ENCODE measurements at regions not wholly inside any gene's neighbourhood (a gene's known extent, or its start where the extent isn't known, plus 50 kb on each side); places are given as distances from the start of the nearest gene placed in this dataset.
"Not testable (repeated sequence)": the region's sequence is repeated elsewhere in the genome, so short reads cannot be mapped to it uniquely, and the experiment has no call there.

DNA sequence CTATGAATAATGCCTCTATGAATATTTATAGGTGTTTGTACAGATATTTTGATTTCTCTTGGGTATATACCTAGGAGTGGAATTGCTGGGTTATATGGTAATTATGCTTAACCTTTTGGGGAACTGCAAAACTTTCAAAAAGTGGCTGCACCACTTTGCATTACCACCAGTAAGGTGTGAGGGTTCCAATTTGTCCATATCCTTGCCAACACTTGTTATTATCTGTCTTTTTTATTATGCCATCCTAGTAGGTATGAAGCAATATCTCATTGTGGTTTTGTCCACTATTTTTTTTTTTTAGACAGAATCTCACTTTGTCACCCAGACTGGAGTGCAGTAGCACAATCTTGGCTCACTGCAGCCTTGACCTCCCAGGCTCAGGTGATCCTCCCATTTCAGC, 112.2 kb upstream of the FBXO11 start:
- Mint-ChIP-seq H3K36me3 (ENCODE audit: low read depth) (no peaks in the 10 kb centered on the region), H3K4me3 (no peak overlapping the region)
- no peak for DNase-seq

DNA sequence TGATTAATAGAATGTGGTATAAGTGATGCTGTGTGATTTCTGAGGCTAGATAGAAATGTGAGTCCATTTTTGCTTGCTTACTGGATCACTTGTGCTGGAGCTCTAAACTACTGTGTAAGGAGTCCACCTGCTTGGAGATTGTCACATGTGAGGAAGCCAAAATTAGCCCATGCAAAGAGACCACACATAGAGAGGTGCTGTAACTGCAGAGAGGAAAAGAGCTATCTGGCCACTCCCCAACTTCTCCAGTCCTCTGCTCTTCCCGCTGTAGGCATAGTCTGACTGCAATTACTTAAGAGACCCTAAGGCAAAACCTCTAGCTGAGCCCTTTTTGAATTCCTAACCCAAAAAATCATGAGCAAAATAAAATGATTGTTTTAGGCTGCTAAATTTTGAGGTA, 120.6 kb upstream of the FBXO11 start:
- H3K36me3 Mint-ChIP-seq (ENCODE audit: low read depth), result no peaks in the 10 kb centered on the region
- H3K4me1 Mint-ChIP-seq, result no peaks in the 10 kb centered on the region
- no peak overlapping the region for H3K27ac Mint-ChIP-seq
- no peak overlapping the region for H3K4me3 Mint-ChIP-seq
- peaks cover 6% of the 10 kb centered on the region for H3K27me3 Mint-ChIP-seq
- DNase-seq, result no peak
- no peaks in the 10 kb centered on the region for H3K9me3 Mint-ChIP-seq
- no peak for ATAC-seq

More for the DNA sequence above, 112.2 kb upstream of the FBXO11 start:
- ATAC-seq, result no peak
- Mint-ChIP-seq H3K4me1 (no peaks in the 10 kb centered on the region), H3K27ac (no peak overlapping the region), H3K27me3 (peaks cover 8% of the 10 kb centered on the region), H3K9me3 (no peaks in the 10 kb centered on the region)

DNA sequence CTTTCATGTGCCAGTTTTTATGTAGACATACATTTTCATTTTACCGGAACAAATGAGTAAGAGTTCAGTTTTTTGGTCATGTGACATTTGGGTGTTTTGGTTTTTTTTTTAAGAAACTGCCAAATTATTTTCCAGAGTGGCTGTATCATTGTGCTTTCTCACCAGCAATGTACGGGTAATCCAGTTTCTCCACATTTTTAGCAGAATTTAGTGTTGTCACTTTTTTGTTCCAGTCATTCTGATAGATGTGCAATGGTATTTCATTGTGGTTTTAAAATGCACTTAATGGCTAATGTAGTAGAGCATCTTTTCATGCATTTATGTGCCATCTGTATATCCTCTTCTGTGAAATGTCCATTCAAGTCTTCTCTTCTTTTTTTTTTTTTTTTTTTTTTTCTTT, 126.5 kb upstream of the FBXO11 start:
- no peak overlapping the region for H3K27ac Mint-ChIP-seq
- no peak for DNase-seq
- peaks cover 15% of the 10 kb centered on the region for H3K4me1 Mint-ChIP-seq
- peaks cover 2% of the 10 kb centered on the region for H3K36me3 Mint-ChIP-seq (ENCODE audit: low read depth)
- H3K27me3 Mint-ChIP-seq, result no peaks in the 10 kb centered on the region
- H3K9me3 Mint-ChIP-seq, result peaks cover 7% of the 10 kb centered on the region
- no peak overlapping the region for H3K4me3 Mint-ChIP-seq
- no peak for ATAC-seq

DNA sequence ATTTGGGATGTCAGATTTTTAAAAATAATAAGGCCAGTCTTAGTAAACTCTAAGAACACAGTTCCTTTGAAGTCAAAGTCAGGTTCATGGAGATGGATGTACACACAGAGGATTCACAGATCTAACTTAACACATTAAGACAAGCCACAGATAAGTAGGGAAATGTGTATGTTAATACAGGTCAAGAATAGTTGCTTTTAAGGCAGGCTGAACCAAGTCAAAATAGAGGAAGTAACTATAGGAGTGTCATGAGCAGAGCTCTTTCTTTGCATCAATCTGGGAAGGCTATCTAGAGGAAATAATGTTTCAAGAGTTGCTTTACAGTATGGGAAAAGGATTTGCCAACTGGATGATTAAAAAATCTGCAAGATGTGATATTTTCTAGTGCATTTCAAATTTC, 128.0 kb upstream of the FBXO11 start:
- Mint-ChIP-seq H3K4me3 (no peak overlapping the region), H3K36me3 (ENCODE audit: low read depth) (peaks cover 2% of the 10 kb centered on the region), H3K27ac (no peak overlapping the region), H3K27me3 (no peaks in the 10 kb centered on the region), H3K9me3 (peaks cover 9% of the 10 kb centered on the region), H3K4me1 (peaks cover 15% of the 10 kb centered on the region)
- ATAC-seq (no peak), DNase-seq (no peak)

DNA sequence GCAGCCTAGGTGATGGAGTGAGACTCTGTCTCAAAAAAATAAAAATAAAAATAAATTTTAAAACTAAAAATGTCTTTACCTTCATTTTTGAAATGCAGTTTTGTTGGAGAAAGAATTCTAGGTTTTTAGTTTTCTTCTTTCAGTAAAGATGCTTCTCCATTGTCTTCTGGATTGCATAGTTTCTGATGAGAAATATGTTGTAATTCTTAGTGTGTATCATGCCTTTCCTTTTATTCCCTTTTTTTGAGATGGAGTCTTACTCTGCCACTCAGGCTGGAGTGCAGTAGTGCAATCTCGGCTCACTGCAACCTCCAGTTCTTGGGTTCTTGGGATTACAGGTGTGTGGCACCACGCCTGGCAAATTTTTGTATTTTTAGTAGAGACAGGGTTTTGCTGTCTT, 130.0 kb upstream of the FBXO11 start:
- Mint-ChIP-seq H3K4me3 (no peak overlapping the region), H3K27me3 (no peaks in the 10 kb centered on the region), H3K36me3 (ENCODE audit: low read depth) (peaks cover 2% of the 10 kb centered on the region), H3K9me3 (peaks cover 10% of the 10 kb centered on the region), H3K27ac (no peak overlapping the region), H3K4me1 (peaks cover 15% of the 10 kb centered on the region)
- DNase-seq (no peak), ATAC-seq (no peak)

DNA sequence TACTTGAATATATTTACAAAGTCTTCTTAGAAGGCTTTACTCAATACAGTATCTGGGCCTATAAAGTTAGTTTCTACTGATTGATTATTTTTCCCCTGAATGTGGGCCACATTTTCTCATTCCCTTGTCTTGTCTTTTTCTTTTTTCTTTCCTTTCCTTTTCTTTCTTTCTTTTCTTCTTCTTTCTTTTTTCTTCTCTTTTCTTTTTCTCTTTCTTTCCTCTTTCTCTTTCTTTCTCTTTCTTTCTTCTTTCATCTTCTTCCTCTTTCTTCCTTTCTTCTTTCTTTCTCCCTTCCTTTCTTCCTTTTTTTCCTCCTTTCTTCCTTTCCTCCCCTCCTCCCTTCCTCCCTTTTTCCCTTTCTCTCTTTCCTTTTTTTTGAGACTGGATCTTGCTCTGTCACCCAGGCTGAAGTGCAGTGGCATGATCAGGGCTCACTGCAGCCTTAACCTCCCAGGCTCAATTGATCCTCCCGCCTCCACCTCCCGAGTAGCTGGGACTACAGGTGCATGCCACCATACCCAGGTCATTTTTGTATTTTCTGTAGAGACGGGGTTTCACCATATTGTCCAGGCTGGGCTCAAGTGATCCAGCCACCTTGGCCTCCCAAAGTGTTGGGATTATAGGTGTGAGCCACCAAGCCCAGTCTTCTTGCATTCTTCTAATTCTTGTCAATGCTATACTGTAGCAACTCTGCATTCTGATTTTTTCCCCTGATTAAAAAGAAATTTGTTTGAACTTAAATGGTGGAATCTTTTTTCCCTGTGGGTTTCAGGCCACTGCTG, 133.1 kb upstream of the FBXO11 start:
- Mint-ChIP-seq H3K27ac (no peak overlapping the region), H3K4me1 (peaks cover 3% of the 10 kb centered on the region), H3K27me3 (peaks cover 6% of the 10 kb centered on the region), H3K9me3 (peaks cover 10% of the 10 kb centered on the region), H3K4me3 (no peak overlapping the region), H3K36me3 (ENCODE audit: low read depth) (peaks cover 2% of the 10 kb centered on the region)
- DNase-seq (no peak), ATAC-seq (no peak)

DNA sequence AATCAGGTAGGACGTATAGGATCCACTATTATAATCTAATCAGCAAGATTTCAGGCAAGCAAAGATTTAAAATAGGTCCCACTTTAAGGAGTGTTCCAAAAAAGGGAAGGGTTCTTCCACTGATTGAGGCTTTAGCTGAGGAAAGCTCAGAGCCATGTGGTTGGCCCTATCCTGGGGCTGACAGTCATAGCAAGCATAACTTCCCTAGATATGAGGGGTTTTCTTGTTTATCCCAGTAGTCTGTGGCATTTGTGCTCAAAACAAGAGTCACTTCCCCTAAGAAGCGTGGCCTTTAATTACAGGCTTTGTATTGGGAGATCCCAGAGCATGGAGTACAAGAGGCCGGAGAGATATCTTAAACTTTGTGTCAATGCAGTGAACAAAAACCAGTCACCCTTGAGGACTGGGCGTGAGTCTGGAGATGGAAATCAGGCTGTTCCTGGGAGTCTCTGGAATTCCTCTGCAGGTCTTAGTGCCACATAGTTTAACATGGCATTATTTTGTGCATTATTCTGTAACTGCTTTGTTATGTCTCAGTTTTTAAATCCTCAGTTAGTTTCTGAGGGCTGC, 136.9 kb upstream of the FBXO11 start:
- DNase-seq (no peak), ATAC-seq (no peak)
- H3K27ac Mint-ChIP-seq, result no peak overlapping the region
- no peak overlapping the region for H3K4me3 Mint-ChIP-seq
- no peaks in the 10 kb centered on the region for H3K36me3 Mint-ChIP-seq (ENCODE audit: low read depth)
- no peaks in the 10 kb centered on the region for H3K4me1 Mint-ChIP-seq
- peaks cover 8% of the 10 kb centered on the region for H3K27me3 Mint-ChIP-seq
- peaks cover 3% of the 10 kb centered on the region for H3K9me3 Mint-ChIP-seq

DNA sequence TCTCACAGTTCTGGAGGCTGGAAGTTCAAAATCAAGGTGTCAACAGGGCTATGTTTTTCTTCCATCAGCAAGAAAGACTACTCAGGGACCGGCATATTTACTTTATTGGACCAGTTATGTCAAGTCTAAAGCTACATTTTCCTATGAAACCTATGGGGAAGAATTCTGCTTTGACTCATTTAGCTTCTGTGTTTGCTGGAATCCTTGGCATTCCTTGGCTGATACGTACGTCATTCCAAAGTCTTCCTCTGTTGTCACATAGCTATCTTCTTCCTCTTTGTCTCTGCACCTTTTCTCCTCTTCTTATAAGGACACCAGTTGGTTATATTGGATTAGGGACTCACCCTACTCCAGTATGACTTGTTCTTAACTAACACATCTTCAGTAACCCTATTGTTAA, 137.4 kb upstream of the FBXO11 start:
- H3K27me3 Mint-ChIP-seq, result peaks cover 8% of the 10 kb centered on the region
- DNase-seq, result no peak

DNA sequence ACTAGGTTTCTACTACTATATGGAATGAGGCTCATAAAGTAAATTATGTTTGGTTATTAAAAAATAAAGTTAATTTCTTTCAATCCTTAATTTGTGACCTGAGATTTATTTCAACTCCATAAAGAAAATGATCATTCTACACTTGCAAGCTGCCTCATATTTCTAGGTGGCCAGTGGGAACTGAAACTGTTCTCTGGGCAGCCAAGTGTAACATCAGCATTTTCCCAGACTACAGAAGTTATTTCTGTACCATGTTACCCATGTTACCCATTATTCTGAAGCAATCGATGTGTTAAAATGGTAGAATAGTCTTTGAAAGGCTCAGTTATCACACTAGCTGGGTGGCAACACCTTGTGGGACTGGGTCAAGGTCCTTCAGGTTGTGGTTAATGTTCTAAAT, 139.3 kb upstream of the FBXO11 start:
- no peak for ATAC-seq

More for the DNA sequence above, 137.4 kb upstream of the FBXO11 start:
- H3K4me3 Mint-ChIP-seq, result no peak overlapping the region
- no peaks in the 10 kb centered on the region for H3K36me3 Mint-ChIP-seq (ENCODE audit: low read depth)
- no peaks in the 10 kb centered on the region for H3K4me1 Mint-ChIP-seq
- ATAC-seq, result no peak
- no peak overlapping the region for H3K27ac Mint-ChIP-seq
- H3K9me3 Mint-ChIP-seq, result peaks cover 3% of the 10 kb centered on the region

DNA sequence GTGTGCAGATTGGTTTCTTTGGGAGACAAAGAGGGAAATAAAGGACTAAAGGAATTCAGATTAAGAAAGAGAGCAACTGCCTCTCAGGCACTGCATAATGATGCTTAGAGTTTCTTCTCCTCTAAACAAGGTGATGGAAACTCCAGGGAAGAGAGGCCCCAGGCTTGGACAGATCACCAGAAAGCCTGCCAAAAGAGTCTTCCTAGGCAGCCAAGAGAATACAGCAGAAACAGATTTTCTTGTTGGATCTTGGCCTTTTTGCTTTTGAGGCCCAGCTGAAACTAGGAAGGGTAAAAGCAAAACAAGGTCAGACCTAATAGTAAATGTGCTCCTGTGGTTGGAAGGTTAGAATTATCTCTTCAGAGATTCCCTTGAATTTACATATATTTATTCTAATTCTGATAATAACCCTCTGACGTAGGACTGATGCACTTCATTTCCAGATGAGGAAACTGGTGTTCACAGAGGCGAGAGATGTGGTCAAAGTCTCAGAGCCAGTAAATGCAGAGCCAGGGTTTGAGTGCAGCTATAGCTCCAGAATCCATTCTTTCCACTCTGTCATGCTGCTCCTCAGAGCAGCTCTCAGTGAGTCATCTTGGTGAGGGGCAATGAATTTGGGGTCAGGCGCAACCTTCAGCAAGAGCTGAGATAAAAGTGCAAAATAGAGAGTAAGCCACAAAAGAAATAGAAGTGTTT, 142.3 kb upstream of the FBXO11 start:
- no peaks in the 10 kb centered on the region for H3K4me1 Mint-ChIP-seq
- H3K27ac Mint-ChIP-seq, result no peak overlapping the region
- H3K9me3 Mint-ChIP-seq, result no peaks in the 10 kb centered on the region
- H3K36me3 Mint-ChIP-seq (ENCODE audit: low read depth), result no peaks in the 10 kb centered on the region
- H3K27me3 Mint-ChIP-seq, result peaks cover 4% of the 10 kb centered on the region
- H3K4me3 Mint-ChIP-seq, result no peak overlapping the region
- ATAC-seq, result no peak
- no peak for DNase-seq

More for the DNA sequence above, 139.3 kb upstream of the FBXO11 start:
- no peak for DNase-seq
- Mint-ChIP-seq H3K4me1 (no peaks in the 10 kb centered on the region), H3K4me3 (no peak overlapping the region), H3K9me3 (no peaks in the 10 kb centered on the region), H3K27ac (no peak overlapping the region), H3K27me3 (peaks cover 8% of the 10 kb centered on the region), H3K36me3 (ENCODE audit: low read depth) (no peaks in the 10 kb centered on the region)

DNA sequence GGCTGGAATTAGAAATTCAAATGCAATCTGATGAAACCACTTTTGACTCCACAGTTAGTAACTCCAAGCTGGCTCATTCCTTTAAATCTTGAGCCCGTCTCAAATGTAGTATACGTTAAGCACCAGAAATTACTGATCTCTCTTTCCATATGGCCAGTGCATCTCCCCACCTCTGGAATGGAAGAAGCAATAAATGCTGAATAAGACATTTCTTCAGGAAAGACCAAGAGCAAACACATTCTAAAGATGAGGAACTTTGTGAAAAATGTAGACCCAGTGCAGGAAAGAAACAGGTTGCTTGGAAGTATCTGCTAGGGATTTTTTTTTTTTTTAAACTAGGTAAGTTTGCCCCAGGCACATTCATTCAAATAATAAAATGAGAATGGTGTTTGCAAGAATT, 143.1 kb upstream of the FBXO11 start:
- Mint-ChIP-seq H3K36me3 (ENCODE audit: low read depth) (no peaks in the 10 kb centered on the region), H3K4me3 (no peak overlapping the region), H3K27ac (no peak overlapping the region), H3K27me3 (peaks cover 1% of the 10 kb centered on the region), H3K9me3 (no peaks in the 10 kb centered on the region), H3K4me1 (no peaks in the 10 kb centered on the region)
- ATAC-seq (no peak), DNase-seq (no peak)

DNA sequence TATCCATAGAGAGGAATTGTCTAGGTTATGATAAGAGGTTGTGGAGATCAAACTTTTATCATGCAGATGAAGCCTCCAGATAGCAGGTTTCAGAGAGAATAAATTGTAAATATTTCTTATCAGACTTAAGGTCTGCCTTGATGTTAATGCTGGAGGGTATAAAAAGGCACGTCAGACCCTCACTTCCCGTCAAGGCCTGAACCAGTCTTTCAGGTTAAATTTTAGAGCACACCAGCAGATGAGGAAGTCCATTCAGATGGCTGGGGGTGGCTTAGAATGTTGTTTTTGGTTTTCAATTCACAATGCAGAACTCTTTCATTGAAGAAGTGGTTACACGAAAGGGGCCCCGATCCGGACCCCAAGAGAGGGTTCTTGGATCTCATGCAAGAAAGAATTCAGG, 144.4 kb upstream of the FBXO11 start:
- Mint-ChIP-seq H3K9me3 (no peaks in the 10 kb centered on the region), H3K27me3 (peaks cover 3% of the 10 kb centered on the region), H3K27ac (no peak overlapping the region), H3K4me1 (no peaks in the 10 kb centered on the region), H3K36me3 (ENCODE audit: low read depth) (no peaks in the 10 kb centered on the region), H3K4me3 (no peak overlapping the region)
- ATAC-seq (no peak), DNase-seq (no peak)

DNA sequence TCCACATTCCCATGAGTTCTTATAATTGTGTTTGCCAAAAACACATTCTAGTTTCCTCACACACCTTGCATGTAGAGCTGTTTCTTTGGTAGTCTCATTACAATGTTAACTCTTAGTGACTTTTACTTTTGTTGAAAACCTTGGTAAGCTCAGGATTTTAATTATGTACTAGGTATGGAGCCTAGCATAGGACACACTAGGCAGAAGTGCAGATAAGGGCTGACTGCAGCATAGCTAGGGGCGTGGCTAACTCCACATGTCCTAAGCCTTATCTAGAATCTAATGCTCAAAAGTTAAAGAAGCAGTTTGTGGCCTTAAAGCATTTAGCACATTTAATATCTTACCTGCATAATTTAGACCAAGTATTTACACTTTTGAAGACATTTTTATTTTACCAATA, 153.7 kb upstream of the FBXO11 start:
- no peaks in the 10 kb centered on the region for H3K4me1 Mint-ChIP-seq
- H3K9me3 Mint-ChIP-seq, result peaks cover 8% of the 10 kb centered on the region
- peaks cover 13% of the 10 kb centered on the region for H3K27me3 Mint-ChIP-seq
- no peak for ATAC-seq
- DNase-seq, result no peak
- H3K36me3 Mint-ChIP-seq (ENCODE audit: low read depth), result no peaks in the 10 kb centered on the region
- H3K4me3 Mint-ChIP-seq, result no peak overlapping the region
- H3K27ac Mint-ChIP-seq, result no peak overlapping the region

DNA sequence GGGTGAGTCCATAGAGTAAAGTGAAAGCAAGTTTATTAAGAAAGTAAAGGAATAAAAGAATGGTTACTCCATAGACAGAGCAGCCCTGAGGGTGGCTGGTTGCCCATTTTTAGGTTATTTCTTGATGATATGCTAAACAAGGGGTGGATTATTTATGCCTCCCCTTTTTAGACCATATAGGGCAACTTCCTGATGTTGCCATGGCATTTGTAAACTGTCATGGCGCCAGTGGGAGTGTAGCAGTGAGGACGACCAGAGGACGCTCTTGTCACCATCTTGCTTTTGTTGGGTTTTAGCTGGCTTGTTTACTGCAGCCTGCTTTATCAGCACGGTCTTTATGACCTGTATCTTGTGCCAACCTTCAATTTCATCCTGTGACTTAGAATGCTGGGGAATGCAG, 155.4 kb upstream of the FBXO11 start:
- H3K4me1 Mint-ChIP-seq; H3K27me3 Mint-ChIP-seq; DNase-seq; H3K27ac Mint-ChIP-seq; H3K9me3 Mint-ChIP-seq; H3K4me3 Mint-ChIP-seq; ATAC-seq; H3K36me3 Mint-ChIP-seq (ENCODE audit: low read depth): not testable (repeated sequence)

DNA sequence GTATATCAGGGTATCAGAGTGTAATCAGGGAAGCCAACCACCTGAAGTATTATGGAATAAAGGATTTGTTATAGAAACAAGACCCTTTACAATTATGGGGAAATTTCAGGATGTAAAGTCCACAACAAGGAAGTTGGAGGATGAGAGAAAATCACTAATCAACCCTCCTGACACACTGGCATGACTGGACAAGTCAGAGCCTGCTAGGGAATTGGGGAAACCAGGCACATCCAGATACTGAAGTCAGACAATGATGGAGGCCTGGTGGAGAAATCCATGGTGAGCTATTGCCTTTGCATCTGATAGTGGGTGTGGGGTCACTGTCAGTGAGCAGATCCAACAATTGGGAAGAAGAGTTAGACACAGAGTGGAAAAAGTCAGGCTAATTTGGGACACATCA, 158.8 kb upstream of the FBXO11 start:
- H3K9me3 Mint-ChIP-seq, result no peaks in the 10 kb centered on the region
- no peak for ATAC-seq
- H3K4me3 Mint-ChIP-seq, result no peak overlapping the region
- H3K27me3 Mint-ChIP-seq, result peaks cover 7% of the 10 kb centered on the region
- DNase-seq, result no peak
- H3K27ac Mint-ChIP-seq, result no peak overlapping the region
- no peaks in the 10 kb centered on the region for H3K4me1 Mint-ChIP-seq
- no peaks in the 10 kb centered on the region for H3K36me3 Mint-ChIP-seq (ENCODE audit: low read depth)

All from activated naive CD8-positive, alpha-beta T cell treated with anti-CD3 and anti-CD28 coated beads, Interleukin-2, amount 50 U/mL, for 24 hours (primary cell).